Calu3 (cell line): ENCODE measurements at regions not wholly inside any gene's neighbourhood (a gene's known extent, or its start where the extent isn't known, plus 50 kb on each side); places are given as distances from the start of the nearest gene placed in this dataset.

ENCODE experiments used
- BruUV-seq: library from RNA; stranded (reverse); fragments of 400-500 nt; replicated peaks from 2 replicates; lab custom pipeline; 2021; lab: Mats Ljungman, UMichigan
- CTCF ChIA-PET: fragments of 300-600 bp; sonication (Branson Sonifier 250); formaldehyde crosslinking; loops from one replicate; lab custom pipeline; 2022; ENCODE audit warnings: antibody characterized with exemption; lab: Charles Lee
- DNase-seq: peaks from one replicate; pipeline ENCODE4 v3.0.0; 2022
- H3K27ac Mint-ChIP-seq: one replicate; pipeline ENCODE4 v1.8.0; 2022; ENCODE audit warnings: mixed read lengths; ENCODE audit not compliant: unreplicated experiment
- H3K27me3 Mint-ChIP-seq: one replicate; pipeline ENCODE4 v1.8.0; 2022; ENCODE audit warnings: mixed read lengths; ENCODE audit not compliant: unreplicated experiment
- H3K36me3 Mint-ChIP-seq: one replicate; pipeline ENCODE4 v1.8.0; 2022; ENCODE audit warnings: mild to moderate bottlenecking, moderate library complexity, mixed read lengths; ENCODE audit not compliant: insufficient read depth, unreplicated experiment
- H3K4me1 Mint-ChIP-seq: one replicate; pipeline ENCODE4 v1.8.0; 2022; ENCODE audit warnings: mild to moderate bottlenecking, low read depth, mixed read lengths; ENCODE audit not compliant: unreplicated experiment
- H3K4me3 Mint-ChIP-seq: one replicate; pipeline ENCODE4 v1.8.0; 2022; ENCODE audit warnings: mild to moderate bottlenecking, low read depth, moderate library complexity, mixed read lengths; ENCODE audit not compliant: unreplicated experiment
- H3K9me3 Mint-ChIP-seq: one replicate; pipeline ENCODE4 v1.8.0; 2022; ENCODE audit warnings: low read depth, mixed read lengths; ENCODE audit not compliant: unreplicated experiment
- intact Hi-C: fragments of 100-400 bp; cut with micrococcal nuclease; formaldehyde crosslinking; loops from one replicate; pipeline ENCODE4 v1.10.0; 2022; ENCODE audit not compliant: unreplicated experiment
- TF ChIP-seq, protein P1 (sequence below): fragments of 200-600 bp; IDR thresholded peaks from one replicate; pipeline ENCODE4 v1.8.0; 2022; ENCODE audit warnings: antibody characterized with exemption; ENCODE audit not compliant: unreplicated experiment

DNA sequence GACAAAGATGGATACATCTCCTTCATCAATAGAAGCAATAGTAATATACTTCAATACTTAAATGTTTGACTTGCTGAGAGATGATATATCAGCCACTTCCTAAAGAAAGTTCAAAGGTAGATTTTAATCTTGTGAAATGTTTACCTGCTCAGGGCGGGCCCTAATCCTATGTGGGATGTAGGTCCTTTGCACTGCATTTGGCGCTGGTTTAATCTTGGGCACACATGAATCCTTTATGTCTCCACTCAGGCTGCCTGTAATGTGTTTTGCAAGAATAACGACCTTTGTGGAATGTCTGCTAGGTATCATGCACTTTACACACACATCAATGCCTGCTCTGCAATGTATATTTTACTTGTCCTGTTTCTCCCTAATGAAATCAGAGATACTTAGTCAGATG lies 368.7 kb downstream of the GBA3 start:
- peaks cover 2% of the 10 kb centered on the region for H3K9me3 Mint-ChIP-seq
- intact Hi-C loops: no loop called here
- H3K4me3 Mint-ChIP-seq: no peak overlapping the region
- H3K27ac Mint-ChIP-seq: no peak overlapping the region
- no peak for DNase-seq
- H3K36me3 Mint-ChIP-seq: no peaks in the 10 kb centered on the region
- peaks cover 28% of the 10 kb centered on the region for H3K4me1 Mint-ChIP-seq
- no peaks in the 10 kb centered on the region for H3K27me3 Mint-ChIP-seq
- TF ChIP-seq, protein P1, sequence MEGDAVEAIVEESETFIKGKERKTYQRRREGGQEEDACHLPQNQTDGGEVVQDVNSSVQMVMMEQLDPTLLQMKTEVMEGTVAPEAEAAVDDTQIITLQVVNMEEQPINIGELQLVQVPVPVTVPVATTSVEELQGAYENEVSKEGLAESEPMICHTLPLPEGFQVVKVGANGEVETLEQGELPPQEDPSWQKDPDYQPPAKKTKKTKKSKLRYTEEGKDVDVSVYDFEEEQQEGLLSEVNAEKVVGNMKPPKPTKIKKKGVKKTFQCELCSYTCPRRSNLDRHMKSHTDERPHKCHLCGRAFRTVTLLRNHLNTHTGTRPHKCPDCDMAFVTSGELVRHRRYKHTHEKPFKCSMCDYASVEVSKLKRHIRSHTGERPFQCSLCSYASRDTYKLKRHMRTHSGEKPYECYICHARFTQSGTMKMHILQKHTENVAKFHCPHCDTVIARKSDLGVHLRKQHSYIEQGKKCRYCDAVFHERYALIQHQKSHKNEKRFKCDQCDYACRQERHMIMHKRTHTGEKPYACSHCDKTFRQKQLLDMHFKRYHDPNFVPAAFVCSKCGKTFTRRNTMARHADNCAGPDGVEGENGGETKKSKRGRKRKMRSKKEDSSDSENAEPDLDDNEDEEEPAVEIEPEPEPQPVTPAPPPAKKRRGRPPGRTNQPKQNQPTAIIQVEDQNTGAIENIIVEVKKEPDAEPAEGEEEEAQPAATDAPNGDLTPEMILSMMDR: no peak
- BruUV-seq: no TSS peak
- CTCF ChIA-PET: no interaction called here

- no peak overlapping the region for H3K27ac Mint-ChIP-seq
- TF ChIP-seq, protein P1: no peak
- H3K4me3 Mint-ChIP-seq: no peak overlapping the region
- peaks cover 28% of the 10 kb centered on the region for H3K4me1 Mint-ChIP-seq
- BruUV-seq: no TSS peak
- H3K27me3 Mint-ChIP-seq: no peaks in the 10 kb centered on the region
- DNase-seq: no peak
- intact Hi-C loops: no loop called here
- CTCF ChIA-PET: no interaction called here
- H3K9me3 Mint-ChIP-seq: peaks cover 2% of the 10 kb centered on the region
- H3K36me3 Mint-ChIP-seq: no peaks in the 10 kb centered on the region
These were observed 368.0 kb downstream of the GBA3 start for GRCh38 chr4:23060776-23061175.

GRCh38 chr4:23058165-23058776 lies 365.5 kb downstream of the GBA3 start:
- H3K9me3 Mint-ChIP-seq: peaks cover 7% of the 10 kb centered on the region
- no peak overlapping the region for H3K27ac Mint-ChIP-seq
- peaks cover 34% of the 10 kb centered on the region for H3K4me1 Mint-ChIP-seq
- no peak for DNase-seq
- intact Hi-C loops: no loop called here
- TF ChIP-seq, protein P1: no peak
- BruUV-seq: no TSS peak
- H3K36me3 Mint-ChIP-seq: no peaks in the 10 kb centered on the region
- CTCF ChIA-PET: no interaction called here
- H3K4me3 Mint-ChIP-seq: no peak overlapping the region
- H3K27me3 Mint-ChIP-seq: no peaks in the 10 kb centered on the region

GRCh38 chr4:23041501-23041900 lies 348.8 kb downstream of the GBA3 start:
- H3K27ac Mint-ChIP-seq: peak overlapping the region; percentile 14
- no peaks in the 10 kb centered on the region for H3K36me3 Mint-ChIP-seq
- DNase-seq: no peak
- H3K4me1 Mint-ChIP-seq: peaks cover 20% of the 10 kb centered on the region
- intact Hi-C loops: loop anchor here (10.0 kb wide), 1 partner anchor 93 kb away; no protein-coding TSS in a partner anchor
- no peaks in the 10 kb centered on the region for H3K27me3 Mint-ChIP-seq
- peaks cover 2% of the 10 kb centered on the region for H3K9me3 Mint-ChIP-seq
- BruUV-seq: no TSS peak
- no peak overlapping the region for H3K4me3 Mint-ChIP-seq
- CTCF ChIA-PET: no interaction called here
- TF ChIP-seq, protein P1: no peak
